ENCODE measurements at regions not wholly inside any gene's neighbourhood (a gene's known extent, or its start where the extent isn't known, plus 50 kb on each side); places are given as distances from the start of the nearest gene placed in this dataset.

- TF ChIP-seq, protein P1, sequence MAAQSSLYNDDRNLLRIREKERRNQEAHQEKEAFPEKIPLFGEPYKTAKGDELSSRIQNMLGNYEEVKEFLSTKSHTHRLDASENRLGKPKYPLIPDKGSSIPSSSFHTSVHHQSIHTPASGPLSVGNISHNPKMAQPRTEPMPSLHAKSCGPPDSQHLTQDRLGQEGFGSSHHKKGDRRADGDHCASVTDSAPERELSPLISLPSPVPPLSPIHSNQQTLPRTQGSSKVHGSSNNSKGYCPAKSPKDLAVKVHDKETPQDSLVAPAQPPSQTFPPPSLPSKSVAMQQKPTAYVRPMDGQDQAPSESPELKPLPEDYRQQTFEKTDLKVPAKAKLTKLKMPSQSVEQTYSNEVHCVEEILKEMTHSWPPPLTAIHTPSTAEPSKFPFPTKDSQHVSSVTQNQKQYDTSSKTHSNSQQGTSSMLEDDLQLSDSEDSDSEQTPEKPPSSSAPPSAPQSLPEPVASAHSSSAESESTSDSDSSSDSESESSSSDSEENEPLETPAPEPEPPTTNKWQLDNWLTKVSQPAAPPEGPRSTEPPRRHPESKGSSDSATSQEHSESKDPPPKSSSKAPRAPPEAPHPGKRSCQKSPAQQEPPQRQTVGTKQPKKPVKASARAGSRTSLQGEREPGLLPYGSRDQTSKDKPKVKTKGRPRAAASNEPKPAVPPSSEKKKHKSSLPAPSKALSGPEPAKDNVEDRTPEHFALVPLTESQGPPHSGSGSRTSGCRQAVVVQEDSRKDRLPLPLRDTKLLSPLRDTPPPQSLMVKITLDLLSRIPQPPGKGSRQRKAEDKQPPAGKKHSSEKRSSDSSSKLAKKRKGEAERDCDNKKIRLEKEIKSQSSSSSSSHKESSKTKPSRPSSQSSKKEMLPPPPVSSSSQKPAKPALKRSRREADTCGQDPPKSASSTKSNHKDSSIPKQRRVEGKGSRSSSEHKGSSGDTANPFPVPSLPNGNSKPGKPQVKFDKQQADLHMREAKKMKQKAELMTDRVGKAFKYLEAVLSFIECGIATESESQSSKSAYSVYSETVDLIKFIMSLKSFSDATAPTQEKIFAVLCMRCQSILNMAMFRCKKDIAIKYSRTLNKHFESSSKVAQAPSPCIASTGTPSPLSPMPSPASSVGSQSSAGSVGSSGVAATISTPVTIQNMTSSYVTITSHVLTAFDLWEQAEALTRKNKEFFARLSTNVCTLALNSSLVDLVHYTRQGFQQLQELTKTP (IDR thresholded peaks at IDR 0.05; ENCODE audit: low read depth in 1 of 2, partially characterized antibody in 2 of 2): no peak
- peak; percentile 20; the same call in 1 of the 2 replicates for TF ChIP-seq BMI1 (IDR thresholded peaks at IDR 0.05; ENCODE audit: low read length)
- TF ChIP-seq RREB1 (CRISPR knock-in tag; IDR thresholded peaks at IDR 0.05): no peak
- TF ChIP-seq THRA (IDR thresholded peaks at IDR 0.05): no peak
- TF ChIP-seq ATF1 (CRISPR knock-in tag; IDR thresholded peaks at IDR 0.05): no peak
- TF ChIP-seq ATF1 (tag; IDR thresholded peaks at IDR 0.05): no peak
- TF ChIP-seq ZNF586 (CRISPR knock-in tag; conservative IDR thresholded peaks at IDR 0.05): no peak
- 0 out of 2 replicates have a peak, but pooled peaks have one; percentile 21 for TF ChIP-seq ZFP1 (CRISPR knock-in tag; IDR thresholded peaks at IDR 0.05)
- TF ChIP-seq ARID2 (IDR thresholded peaks at IDR 0.05): peak; percentile 87
- TF ChIP-seq SREBF2 (CRISPR knock-in tag; IDR thresholded peaks at IDR 0.05): no peak
- no peak for TF ChIP-seq CBFA2T2 (conservative IDR thresholded peaks at IDR 0.05)
- TF ChIP-seq TCFL5 (CRISPR knock-in tag; conservative IDR thresholded peaks at IDR 0.05): no peak
- TF ChIP-seq, protein P2, sequence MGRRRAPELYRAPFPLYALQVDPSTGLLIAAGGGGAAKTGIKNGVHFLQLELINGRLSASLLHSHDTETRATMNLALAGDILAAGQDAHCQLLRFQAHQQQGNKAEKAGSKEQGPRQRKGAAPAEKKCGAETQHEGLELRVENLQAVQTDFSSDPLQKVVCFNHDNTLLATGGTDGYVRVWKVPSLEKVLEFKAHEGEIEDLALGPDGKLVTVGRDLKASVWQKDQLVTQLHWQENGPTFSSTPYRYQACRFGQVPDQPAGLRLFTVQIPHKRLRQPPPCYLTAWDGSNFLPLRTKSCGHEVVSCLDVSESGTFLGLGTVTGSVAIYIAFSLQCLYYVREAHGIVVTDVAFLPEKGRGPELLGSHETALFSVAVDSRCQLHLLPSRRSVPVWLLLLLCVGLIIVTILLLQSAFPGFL (CRISPR knock-in tag; IDR thresholded peaks at IDR 0.05): no peak
- peak; percentile 99 to 100 for TF ChIP-seq RAD21 (CRISPR knock-in tag; conservative IDR thresholded peaks at IDR 0.05 in 1 of 2, IDR thresholded peaks at IDR 0.05 in 1 of 2)
- TF ChIP-seq, protein P3, sequence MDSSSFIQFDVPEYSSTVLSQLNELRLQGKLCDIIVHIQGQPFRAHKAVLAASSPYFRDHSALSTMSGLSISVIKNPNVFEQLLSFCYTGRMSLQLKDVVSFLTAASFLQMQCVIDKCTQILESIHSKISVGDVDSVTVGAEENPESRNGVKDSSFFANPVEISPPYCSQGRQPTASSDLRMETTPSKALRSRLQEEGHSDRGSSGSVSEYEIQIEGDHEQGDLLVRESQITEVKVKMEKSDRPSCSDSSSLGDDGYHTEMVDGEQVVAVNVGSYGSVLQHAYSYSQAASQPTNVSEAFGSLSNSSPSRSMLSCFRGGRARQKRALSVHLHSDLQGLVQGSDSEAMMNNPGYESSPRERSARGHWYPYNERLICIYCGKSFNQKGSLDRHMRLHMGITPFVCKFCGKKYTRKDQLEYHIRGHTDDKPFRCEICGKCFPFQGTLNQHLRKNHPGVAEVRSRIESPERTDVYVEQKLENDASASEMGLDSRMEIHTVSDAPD (CRISPR knock-in tag; IDR thresholded peaks at IDR 0.05): no peak
These were observed 69.8 kb downstream of the LSMEM1 start (continued) for GRCh38 chr7:112550468-112551060.
